GM13977 (cell line): ENCODE measurements at regions not wholly inside any gene's neighbourhood (a gene's known extent, or its start where the extent isn't known, plus 50 kb on each side); places are given as distances from the start of the nearest gene placed in this dataset.
"Not testable (repeated sequence)": the region's sequence is repeated elsewhere in the genome, so short reads cannot be mapped to it uniquely, and the experiment has no call there.

Source experiments
- DNase-seq: peaks from one replicate; pipeline ENCODE4 v3.0.0; 2012; ENCODE audit warnings: low spot score
- CTCF ChIP-seq: IDR thresholded peaks from 2 replicates; pipeline ENCODE4 v1.5.1; 2012; ENCODE audit warnings: mild to moderate bottlenecking, control low read depth; ENCODE audit not compliant: insufficient read depth; ENCODE audit errors: extremely low read depth, missing control alignments
- in situ Hi-C: fragments of 300-500 bp; cut with MboI; formaldehyde crosslinking; loops from one replicate; pipeline ENCODE4 v1.12.0; 2022; ENCODE audit warnings: low sequenced_read_pairs, low pct_unique_long_range_greater_than_20kb, mixed read lengths, inconsistent platforms; ENCODE audit not compliant: unreplicated experiment

GRCh38 chr2:8505311-8505920 is 176.4 kb upstream of the ID2 start:
- DNase-seq: no peak
- in situ Hi-C loops: no loop called here
- no peak for TF ChIP-seq CTCF

GRCh38 chr2:8506746-8507145 is 175.1 kb upstream of the ID2 start:
- TF ChIP-seq CTCF: no peak
- in situ Hi-C loops: no loop called here
- DNase-seq: no peak

GRCh38 chr2:8508766-8509165 is 173.1 kb upstream of the ID2 start:
- TF ChIP-seq CTCF: no peak
- DNase-seq: no peak
- in situ Hi-C loops: no loop called here

- in situ Hi-C loops: no loop called here
- no peak for TF ChIP-seq CTCF
- no peak for DNase-seq
These were observed 172.2 kb upstream of the ID2 start for GRCh38 chr2:8509621-8510020.

- in situ Hi-C loops, DNase-seq: not testable (repeated sequence)
These were observed 171.8 kb upstream of the ID2 start for GRCh38 chr2:8510055-8510454.

- in situ Hi-C loops: no loop called here
- TF ChIP-seq CTCF: no peak
- DNase-seq: no peak
These were observed 171.3 kb upstream of the ID2 start for GRCh38 chr2:8510519-8510918.

- no peak for TF ChIP-seq CTCF
- no peak for DNase-seq
- in situ Hi-C loops: no loop called here
These were observed 169.8 kb upstream of the ID2 start for GRCh38 chr2:8511868-8512612.
